DND-41 (cell line): ENCODE measurements at regions not wholly inside any gene's neighbourhood (a gene's known extent, or its start where the extent isn't known, plus 50 kb on each side); places are given as distances from the start of the nearest gene placed in this dataset.
"Not testable (repeated sequence)": the region's sequence is repeated elsewhere in the genome, so short reads cannot be mapped to it uniquely, and the experiment has no call there.

Source experiments
- ATAC-seq: fragments of 200-7000 bp; cut with Tn5 transposase; 3 replicates; pipeline ENCODE4 v1.9.1; 2021; ENCODE audit warnings: low read depth; ENCODE audit not compliant: insufficient read depth
- DNase-seq: peaks from one replicate; pipeline ENCODE4 v3.0.0-alpha.2; 2020
- H2AFZ ChIP-seq: 2 replicates; pipeline ENCODE4 v1.6.0; 2012; ENCODE audit warnings: low read depth, low read length
- H3K27ac ChIP-seq: 2 replicates; pipeline ENCODE4 v1.5.1; 2012; ENCODE audit warnings: low read length, inconsistent platforms
- H3K27me3 ChIP-seq: fragments of 200-600 bp; sonication (generic); 2 replicates; pipeline ENCODE4 v1.6.0; 2012; ENCODE audit warnings: low read length, mild to moderate bottlenecking, inconsistent platforms; ENCODE audit not compliant: insufficient read depth, poor library complexity
- H3K36me3 ChIP-seq: 2 replicates; pipeline ENCODE4 v1.5.1; 2012; ENCODE audit warnings: low read length, inconsistent platforms; ENCODE audit not compliant: insufficient read depth
- H3K4me1 ChIP-seq: 2 replicates; pipeline ENCODE4 v1.5.1; 2012; ENCODE audit warnings: mild to moderate bottlenecking, low read length; ENCODE audit not compliant: insufficient read depth
- H3K4me2 ChIP-seq: 2 replicates; pipeline ENCODE4 v1.6.0; 2012; ENCODE audit warnings: mild to moderate bottlenecking, moderate library complexity, low read length, inconsistent platforms; ENCODE audit not compliant: insufficient read depth
- H3K4me3 ChIP-seq, 2 experiments: fragments of 200-600 bp in 1 of 2; shearing (Covaris generic) in 1 of 2; 2 replicates each; pipeline ENCODE4 v1.5.1; 2012 to 2016; ENCODE audit warnings: inconsistent platforms in 2 of 2, low read length in 2 of 2, mild to moderate bottlenecking in 2 of 2, low read depth in 1 of 2, moderate library complexity in 1 of 2
- H3K79me2 ChIP-seq: 2 replicates; pipeline ENCODE4 v1.6.0; 2012; ENCODE audit warnings: low read length, inconsistent platforms; ENCODE audit not compliant: insufficient read depth
- H3K9ac ChIP-seq: 2 replicates; pipeline ENCODE4 v1.6.0; 2012; ENCODE audit warnings: low read depth, mild to moderate bottlenecking, inconsistent platforms, low read length, moderate library complexity
- H3K9me3 ChIP-seq: 2 replicates; pipeline ENCODE4 v1.5.1; 2012; ENCODE audit warnings: low read length, moderate library complexity, mild to moderate bottlenecking, inconsistent platforms; ENCODE audit not compliant: insufficient read depth, severe bottlenecking
- H4K20me1 ChIP-seq: 2 replicates; pipeline ENCODE4 v1.6.0; 2012; ENCODE audit warnings: low read length; ENCODE audit not compliant: insufficient read depth
- EZH2 ChIP-seq: IDR thresholded peaks from 3 replicates; pipeline ENCODE4 v1.6.1; 2012; ENCODE audit warnings: borderline replicate concordance, low read depth, mild to moderate bottlenecking, moderate library complexity, low read length, inconsistent platforms; ENCODE audit not compliant: severe bottlenecking
- TF ChIP-seq, protein P1 (sequence below): IDR thresholded peaks from 2 replicates; pipeline ENCODE4 v1.5.1; 2012; ENCODE audit warnings: borderline replicate concordance, low read length, moderate library complexity, mild to moderate bottlenecking; ENCODE audit not compliant: poor library complexity, severe bottlenecking; ENCODE audit errors: extremely low read depth

DNA sequence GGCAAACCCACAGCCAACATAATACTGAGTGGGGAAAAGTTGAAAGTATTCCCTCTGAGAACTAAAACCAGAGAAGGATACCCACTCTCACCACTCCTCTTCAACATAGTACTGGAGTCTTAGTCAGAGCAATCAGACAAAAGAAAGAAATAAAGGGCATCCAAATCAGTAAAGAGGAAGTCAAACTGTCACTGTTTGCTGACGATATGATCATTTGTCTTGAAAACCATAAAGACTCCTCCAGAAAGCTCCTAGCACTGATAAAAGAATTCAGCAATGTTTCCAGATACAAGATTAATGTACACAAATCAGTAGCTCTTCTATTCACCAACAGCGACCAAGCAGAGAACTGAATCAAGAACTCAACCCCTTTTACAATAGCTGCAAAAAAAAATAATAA lies 64.0 kb upstream of the SSTR4 start:
- not testable (repeated sequence) for H3K4me1 ChIP-seq, H3K4me2 ChIP-seq, H3K27ac ChIP-seq, H3K36me3 ChIP-seq, ATAC-seq, H4K20me1 ChIP-seq, H2AFZ ChIP-seq, H3K27me3 ChIP-seq, DNase-seq, H3K9me3 ChIP-seq, H3K4me3 ChIP-seq, H3K79me2 ChIP-seq, H3K9ac ChIP-seq

DNA sequence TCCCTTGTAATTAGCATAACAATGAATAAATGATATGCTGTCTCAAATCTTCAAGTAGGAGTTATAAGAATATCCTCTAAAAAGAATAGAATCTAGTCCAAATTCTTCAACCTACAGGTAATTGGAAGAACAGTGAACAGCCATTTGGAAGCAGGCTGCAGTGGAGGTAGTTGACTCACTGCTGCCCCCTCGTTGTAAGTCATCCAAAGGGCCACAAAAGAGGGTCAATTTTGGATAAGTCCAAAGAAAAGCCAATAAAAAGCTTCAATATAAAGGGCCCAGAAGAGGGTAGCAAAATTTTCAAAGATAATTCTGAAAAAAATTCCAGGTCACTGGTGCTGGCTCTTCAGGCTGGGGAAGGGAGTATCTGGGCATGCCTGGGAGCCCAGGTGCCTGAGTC lies 60.8 kb upstream of the SSTR4 start:
- Histone ChIP-seq H3K9me3 (no peaks in the 10 kb centered on the region), H3K9ac (no peak overlapping the region), H4K20me1 (no peaks in the 10 kb centered on the region), H3K4me3 (no peak overlapping the region), H3K4me2 (no peak overlapping the region), H2AFZ (no peak overlapping the region), H3K27ac (no peak overlapping the region), H3K79me2 (no peaks in the 10 kb centered on the region), H3K4me1 (no peaks in the 10 kb centered on the region), H3K36me3 (no peaks in the 10 kb centered on the region), H3K27me3 (no peaks in the 10 kb centered on the region)
- TF ChIP-seq EZH2 = no peak
- TF ChIP-seq, protein P1, sequence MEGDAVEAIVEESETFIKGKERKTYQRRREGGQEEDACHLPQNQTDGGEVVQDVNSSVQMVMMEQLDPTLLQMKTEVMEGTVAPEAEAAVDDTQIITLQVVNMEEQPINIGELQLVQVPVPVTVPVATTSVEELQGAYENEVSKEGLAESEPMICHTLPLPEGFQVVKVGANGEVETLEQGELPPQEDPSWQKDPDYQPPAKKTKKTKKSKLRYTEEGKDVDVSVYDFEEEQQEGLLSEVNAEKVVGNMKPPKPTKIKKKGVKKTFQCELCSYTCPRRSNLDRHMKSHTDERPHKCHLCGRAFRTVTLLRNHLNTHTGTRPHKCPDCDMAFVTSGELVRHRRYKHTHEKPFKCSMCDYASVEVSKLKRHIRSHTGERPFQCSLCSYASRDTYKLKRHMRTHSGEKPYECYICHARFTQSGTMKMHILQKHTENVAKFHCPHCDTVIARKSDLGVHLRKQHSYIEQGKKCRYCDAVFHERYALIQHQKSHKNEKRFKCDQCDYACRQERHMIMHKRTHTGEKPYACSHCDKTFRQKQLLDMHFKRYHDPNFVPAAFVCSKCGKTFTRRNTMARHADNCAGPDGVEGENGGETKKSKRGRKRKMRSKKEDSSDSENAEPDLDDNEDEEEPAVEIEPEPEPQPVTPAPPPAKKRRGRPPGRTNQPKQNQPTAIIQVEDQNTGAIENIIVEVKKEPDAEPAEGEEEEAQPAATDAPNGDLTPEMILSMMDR = peak; percentile 42
- DNase-seq = no peak
- no peak for ATAC-seq

DNA sequence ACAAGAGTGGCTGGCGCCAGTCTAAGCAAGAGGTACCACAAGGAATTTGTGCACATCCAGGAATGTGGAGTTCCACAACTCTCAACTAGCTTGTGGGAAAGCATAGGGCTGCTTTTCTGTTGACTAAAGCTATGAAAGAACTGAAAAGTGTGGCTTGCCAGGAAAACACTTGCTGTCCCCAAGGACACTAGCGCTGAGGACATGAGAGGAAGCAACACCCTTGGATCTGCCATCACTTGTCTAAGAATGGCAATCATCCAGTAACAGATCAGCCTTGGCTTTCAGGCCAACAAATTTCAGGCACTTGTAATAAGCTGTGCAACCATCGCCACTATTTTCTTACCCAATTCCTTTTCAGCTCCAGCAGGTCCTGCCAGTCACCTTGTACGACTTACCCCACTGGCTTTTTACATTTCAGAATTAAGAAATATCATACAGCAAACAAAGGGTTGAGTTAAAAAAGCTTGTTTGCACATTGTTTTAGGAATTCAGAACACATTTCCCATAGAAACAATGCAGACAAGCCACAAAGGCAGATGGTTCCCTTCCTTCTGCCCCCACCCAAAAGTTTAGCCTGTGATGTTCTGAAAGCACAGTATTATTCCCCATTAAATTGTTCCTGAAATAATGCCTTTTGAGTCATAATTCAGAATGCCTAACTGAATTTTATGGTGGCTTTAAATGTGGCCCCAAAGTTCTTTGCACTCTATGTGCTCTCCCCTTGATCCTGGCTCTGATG lies 57.9 kb upstream of the SSTR4 start:
- Histone ChIP-seq H3K4me2 (no peak overlapping the region), H3K4me1 (no peaks in the 10 kb centered on the region), H3K4me3 (no peak overlapping the region), H3K9ac (no peak overlapping the region), H3K79me2 (no peaks in the 10 kb centered on the region), H4K20me1 (no peaks in the 10 kb centered on the region), H3K9me3 (no peaks in the 10 kb centered on the region), H3K36me3 (no peaks in the 10 kb centered on the region), H3K27me3 (no peaks in the 10 kb centered on the region), H2AFZ (no peak overlapping the region), H3K27ac (no peak overlapping the region)
- DNase-seq (no peak), ATAC-seq (no peak)
- TF ChIP-seq EZH2 = no peak
- TF ChIP-seq, protein P1 = no peak

DNA sequence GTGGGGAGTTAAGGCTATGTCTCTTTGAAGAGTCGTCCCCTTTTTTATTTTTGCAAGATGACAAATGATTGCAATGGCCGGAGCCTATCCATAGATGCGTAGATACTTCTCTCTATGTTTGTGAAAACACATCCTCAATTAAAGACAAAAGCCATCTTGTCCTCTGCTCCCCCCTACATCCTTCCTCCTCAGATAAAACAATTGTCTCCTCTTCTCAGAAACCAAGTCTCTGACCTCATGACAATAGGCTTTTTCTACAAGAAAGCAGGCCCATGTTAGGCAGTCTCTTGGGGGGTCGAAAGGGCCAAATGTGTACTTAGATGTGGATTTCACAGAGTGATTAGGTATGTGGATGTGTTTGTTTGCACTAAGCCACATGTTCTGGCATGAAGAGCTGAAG lies 51.1 kb upstream of the SSTR4 start:
- H3K27me3 ChIP-seq = no peaks in the 10 kb centered on the region
- H4K20me1 ChIP-seq = no peaks in the 10 kb centered on the region
- peaks cover 32% of the 10 kb centered on the region for H3K4me1 ChIP-seq
- peak overlapping the region; percentile 26; the same call in 1 of the 2 replicates for H3K4me2 ChIP-seq
- DNase-seq (no peak), ATAC-seq (no peak)
- peak overlapping the region; percentile 42 for H3K27ac ChIP-seq
- H3K9me3 ChIP-seq = no peaks in the 10 kb centered on the region
- H3K79me2 ChIP-seq = no peaks in the 10 kb centered on the region
- H3K4me3 ChIP-seq = no peak overlapping the region
- no peak overlapping the region for H2AFZ ChIP-seq
- H3K9ac ChIP-seq = no peak overlapping the region
- H3K36me3 ChIP-seq = no peaks in the 10 kb centered on the region
- no peak for TF ChIP-seq EZH2
- TF ChIP-seq, protein P1 = no peak
